Fibroblast of mammary gland (primary cell): ENCODE measurements at regions not wholly inside any gene's neighbourhood (a gene's known extent, or its start where the extent isn't known, plus 50 kb on each side); places are given as distances from the start of the nearest gene placed in this dataset.

Source experiments
- DNase-seq: peaks from one replicate; pipeline ENCODE4 v3.0.0-alpha.2; 2010; ENCODE audit warnings: low read depth
- H3K4me3 ChIP-seq: 2 replicates; pipeline ENCODE4 v1.5.1; 2011; ENCODE audit warnings: low read depth, mild to moderate bottlenecking, low read length, moderate library complexity; ENCODE audit not compliant: control insufficient read depth
- CTCF ChIP-seq: conservative IDR thresholded peaks from 2 replicates; pipeline ENCODE4 v1.5.1; 2011; ENCODE audit warnings: low read depth, low read length, inconsistent platforms; ENCODE audit not compliant: control insufficient read depth, insufficient read depth

- H3K4me3 ChIP-seq, result no peak overlapping the region
- no peak for DNase-seq
- TF ChIP-seq CTCF, result no peak
These were observed 126.9 kb downstream of the IPMK start for GRCh38 chr10:58140691-58141347.

GRCh38 chr10:58140054-58140453 is 127.6 kb downstream of the IPMK start:
- no peak for TF ChIP-seq CTCF
- H3K4me3 ChIP-seq, result no peak overlapping the region

GRCh38 chr10:58137813-58138212 is 129.9 kb downstream of the IPMK start:
- no peak overlapping the region for H3K4me3 ChIP-seq
- no peak for DNase-seq

More at GRCh38 chr10:58140054-58140453, 127.6 kb downstream of the IPMK start:
- no peak for DNase-seq

GRCh38 chr10:58115218-58116050 is 152.3 kb downstream of the IPMK start:
- no peak overlapping the region for H3K4me3 ChIP-seq
- no peak for TF ChIP-seq CTCF

More at GRCh38 chr10:58137813-58138212, 129.9 kb downstream of the IPMK start:
- no peak for TF ChIP-seq CTCF

GRCh38 chr10:58109731-58110130 is 158.0 kb downstream of the IPMK start:
- TF ChIP-seq CTCF, result no peak
- no peak for DNase-seq
- H3K4me3 ChIP-seq, result no peak overlapping the region

More at GRCh38 chr10:58115218-58116050, 152.3 kb downstream of the IPMK start:
- no peak for DNase-seq

GRCh38 chr10:58107506-58107905 is 160.2 kb downstream of the IPMK start:
- peak; percentile 88 for DNase-seq
- TF ChIP-seq CTCF, result no peak
- H3K4me3 ChIP-seq, result no peak overlapping the region
